ENCODE measurements at regions not wholly inside any gene's neighbourhood (a gene's known extent, or its start where the extent isn't known, plus 50 kb on each side); places are given as distances from the start of the nearest gene placed in this dataset.

DNA sequence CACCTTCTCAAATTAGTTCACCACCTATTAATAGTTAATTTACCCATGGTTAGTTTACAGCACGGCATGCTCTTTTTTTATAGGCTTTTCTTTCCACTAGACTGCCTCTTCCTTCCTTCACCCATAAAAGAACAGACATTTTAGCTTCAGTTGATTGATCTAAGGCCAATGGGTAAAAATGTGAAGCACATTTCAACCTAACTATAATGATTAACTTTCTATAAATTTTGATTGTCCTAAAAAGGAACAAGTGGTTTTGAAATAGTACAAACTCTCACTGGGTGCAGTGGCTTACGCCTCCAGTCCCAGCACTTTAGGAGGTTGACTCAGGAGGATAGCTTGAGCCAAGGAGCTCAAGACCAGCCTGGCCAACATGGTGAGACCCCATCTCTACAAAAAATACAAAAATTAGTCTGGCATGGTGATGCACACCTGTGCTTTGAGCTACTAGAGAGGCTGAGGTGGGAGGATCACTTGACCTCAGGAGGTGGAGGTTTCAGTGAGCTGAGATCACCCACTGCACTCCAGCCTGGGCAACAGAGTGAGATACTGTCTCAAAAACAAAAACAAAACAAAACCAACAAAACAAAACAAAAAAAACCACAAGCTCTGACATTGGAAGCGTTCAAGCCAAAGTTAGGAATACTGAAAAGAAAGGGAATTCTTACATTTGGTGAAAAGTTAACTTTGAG is 89.9 kb upstream of the FAT1 start:
- TF ChIP-seq POLR2A (IDR thresholded peaks at IDR 0.05): no peak
- TF ChIP-seq, protein P1, sequence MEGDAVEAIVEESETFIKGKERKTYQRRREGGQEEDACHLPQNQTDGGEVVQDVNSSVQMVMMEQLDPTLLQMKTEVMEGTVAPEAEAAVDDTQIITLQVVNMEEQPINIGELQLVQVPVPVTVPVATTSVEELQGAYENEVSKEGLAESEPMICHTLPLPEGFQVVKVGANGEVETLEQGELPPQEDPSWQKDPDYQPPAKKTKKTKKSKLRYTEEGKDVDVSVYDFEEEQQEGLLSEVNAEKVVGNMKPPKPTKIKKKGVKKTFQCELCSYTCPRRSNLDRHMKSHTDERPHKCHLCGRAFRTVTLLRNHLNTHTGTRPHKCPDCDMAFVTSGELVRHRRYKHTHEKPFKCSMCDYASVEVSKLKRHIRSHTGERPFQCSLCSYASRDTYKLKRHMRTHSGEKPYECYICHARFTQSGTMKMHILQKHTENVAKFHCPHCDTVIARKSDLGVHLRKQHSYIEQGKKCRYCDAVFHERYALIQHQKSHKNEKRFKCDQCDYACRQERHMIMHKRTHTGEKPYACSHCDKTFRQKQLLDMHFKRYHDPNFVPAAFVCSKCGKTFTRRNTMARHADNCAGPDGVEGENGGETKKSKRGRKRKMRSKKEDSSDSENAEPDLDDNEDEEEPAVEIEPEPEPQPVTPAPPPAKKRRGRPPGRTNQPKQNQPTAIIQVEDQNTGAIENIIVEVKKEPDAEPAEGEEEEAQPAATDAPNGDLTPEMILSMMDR (IDR thresholded peaks at IDR 0.05): no peak
- Histone ChIP-seq H3K4me1 (peaks cover 0 to 12% (median under 1%) of the 10 kb centered on the region in 4 donors), H3K27ac (peak overlapping the region in 1 of 3 donors; percentile 52), H3K27me3 (no peaks in the 10 kb centered on the region), H3K36me3 (no peaks in the 10 kb centered on the region), H3K4me3 (no peak overlapping the region), H3K9me3 (no peaks in the 10 kb centered on the region)
- intact Hi-C loops (cut with DNase I): loop anchor here in 1 of 2 donors (10.0 kb wide), 1 partner anchor 81 kb away; no protein-coding TSS in a partner anchor
- ATAC-seq: peak; percentile 77 to 95 (median 84)
- no peak for DNase-seq
- WGBS (ENCODE audit: insufficient coverage, low coverage, low lambda C conversion rate, missing lambda C conversion rate): 50% methylated on average over 3 of the region's 3 CpGs

DNA sequence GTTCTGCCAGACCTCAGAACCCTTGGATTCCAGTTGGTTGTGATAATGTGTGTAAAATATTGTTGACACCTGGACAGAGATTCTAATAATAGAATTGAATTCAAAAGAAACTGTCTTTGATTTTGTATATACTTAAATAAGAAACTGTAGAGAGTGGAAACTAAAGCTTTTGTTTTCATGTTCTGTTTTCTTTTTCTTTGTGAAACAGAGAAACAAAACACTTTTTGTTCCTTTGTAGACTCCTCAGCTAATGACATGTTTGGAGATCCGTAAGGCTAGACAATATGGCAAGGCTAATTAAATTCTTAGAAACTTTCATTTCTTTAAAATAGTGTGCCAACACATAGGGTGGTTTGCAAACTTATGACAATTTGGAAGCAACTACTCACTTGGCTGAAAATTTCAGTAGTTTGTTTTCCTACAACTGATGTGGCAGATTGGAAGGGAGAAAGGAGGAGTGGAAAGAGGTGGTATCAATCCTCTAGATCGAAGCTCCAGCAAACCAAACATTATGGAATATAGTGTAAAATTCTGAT is 90.9 kb upstream of the FAT1 start:
- 44% methylated on average over 2 of the region's 2 CpGs for WGBS (ENCODE audit: insufficient coverage, low coverage, low lambda C conversion rate, missing lambda C conversion rate)
- H3K27ac ChIP-seq: no peak overlapping the region

DNA sequence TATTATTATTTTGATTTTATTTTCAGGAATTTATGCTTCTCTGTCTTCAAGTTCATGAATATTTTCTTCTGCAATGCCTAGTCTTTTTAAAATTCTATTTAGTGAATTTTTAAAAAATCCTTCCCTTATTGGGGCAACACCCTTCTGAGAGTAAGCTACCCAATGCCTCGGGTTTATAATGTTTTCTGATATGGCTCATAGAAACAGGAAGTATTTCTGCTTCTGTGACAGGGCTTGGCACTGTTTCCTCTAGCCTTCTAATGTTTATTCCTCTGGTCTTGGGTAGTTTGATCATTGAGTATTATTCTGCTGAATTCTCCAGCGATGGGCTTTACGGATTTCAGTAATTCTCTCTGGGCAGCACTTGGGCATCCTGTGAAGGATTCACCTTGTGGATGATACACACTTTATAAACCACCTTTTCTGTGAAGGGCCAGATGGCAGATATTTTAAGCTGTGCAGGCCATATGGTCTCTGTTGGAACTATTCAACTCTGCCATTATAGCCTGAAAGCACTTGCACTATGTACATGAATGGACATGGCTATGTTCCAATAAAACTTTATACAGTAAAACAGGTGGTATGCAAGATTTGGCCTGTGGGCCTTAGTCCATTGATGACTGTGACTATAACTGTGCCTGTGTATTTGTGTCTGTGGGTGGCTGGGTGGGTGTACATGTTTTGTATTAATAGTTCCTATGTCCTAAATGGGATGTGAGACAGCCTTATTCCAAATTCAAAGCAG is 95.9 kb upstream of the FAT1 start:
- 73% methylated on average over 3 of the region's 3 CpGs for WGBS (ENCODE audit: insufficient coverage, low coverage, low lambda C conversion rate, missing lambda C conversion rate)
- ATAC-seq: no peak
- intact Hi-C loops (cut with DNase I): loop anchor here in 1 of 2 donors (10.0 kb wide), 1 partner anchor 75 kb away; no protein-coding TSS in a partner anchor
- H3K27ac ChIP-seq: no peak overlapping the region
- H3K4me3 ChIP-seq: no peak overlapping the region
- TF ChIP-seq, protein P1 (IDR thresholded peaks at IDR 0.05): no peak
- TF ChIP-seq POLR2A (IDR thresholded peaks at IDR 0.05): no peak
- no peaks in the 10 kb centered on the region for H3K27me3 ChIP-seq
- no peaks in the 10 kb centered on the region for H3K9me3 ChIP-seq
- no peaks in the 10 kb centered on the region for H3K4me1 ChIP-seq
- H3K36me3 ChIP-seq: no peaks in the 10 kb centered on the region
- DNase-seq: no peak

More for the DNA sequence above, 90.9 kb upstream of the FAT1 start:
- no peak overlapping the region for H3K4me3 ChIP-seq
- H3K9me3 ChIP-seq: no peaks in the 10 kb centered on the region
- no peak for TF ChIP-seq POLR2A (IDR thresholded peaks at IDR 0.05)
- TF ChIP-seq, protein P1 (IDR thresholded peaks at IDR 0.05): no peak
- H3K36me3 ChIP-seq: no peaks in the 10 kb centered on the region
- peaks cover 0 to 11% (median 0%) of the 10 kb centered on the region in 4 donors for H3K4me1 ChIP-seq
- H3K27me3 ChIP-seq: no peaks in the 10 kb centered on the region
- no peak for DNase-seq
- ATAC-seq: no peak
- intact Hi-C loops (cut with DNase I): loop anchor here in 1 of 2 donors (10.0 kb wide), 1 partner anchor 80 kb away; no protein-coding TSS in a partner anchor

DNA sequence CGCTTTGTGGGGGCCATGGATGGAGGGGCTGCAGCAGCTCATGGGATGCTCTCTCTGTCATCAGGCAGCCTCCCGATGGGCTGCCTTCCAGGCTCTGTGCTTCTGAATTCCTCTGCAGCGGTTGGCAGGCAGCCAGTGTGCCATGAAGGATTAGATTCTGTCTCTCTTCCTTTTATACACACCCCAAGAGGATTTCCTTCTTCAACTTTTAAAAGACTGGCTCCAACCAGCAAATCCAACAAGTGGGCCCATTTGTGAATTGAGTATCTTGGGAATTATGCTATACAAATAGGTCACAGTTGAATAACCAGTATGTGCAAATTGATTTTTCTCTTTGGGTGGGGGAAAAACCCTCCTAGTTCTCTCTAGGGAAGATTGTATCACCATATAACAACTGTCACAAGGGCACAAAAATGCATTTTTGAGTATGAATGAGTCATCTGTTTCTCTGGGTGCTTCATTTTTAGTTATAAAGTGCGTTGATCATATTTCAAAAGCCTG is 96.8 kb upstream of the FAT1 start:
- H3K27ac ChIP-seq: no peak overlapping the region
- TF ChIP-seq POLR2A (IDR thresholded peaks at IDR 0.05): no peak
- TF ChIP-seq, protein P1 (IDR thresholded peaks at IDR 0.05): no peak
- DNase-seq: no peak
- no peak overlapping the region for H3K4me3 ChIP-seq
- H3K9me3 ChIP-seq: no peaks in the 10 kb centered on the region
- H3K4me1 ChIP-seq: no peaks in the 10 kb centered on the region
- 58% methylated on average over 3 of the region's 4 CpGs for WGBS (ENCODE audit: insufficient coverage, low coverage, low lambda C conversion rate, missing lambda C conversion rate)
- ATAC-seq: no peak
- intact Hi-C loops (cut with DNase I): no loop called here
- H3K36me3 ChIP-seq: no peaks in the 10 kb centered on the region
- H3K27me3 ChIP-seq: no peaks in the 10 kb centered on the region
